HPDE6-E6E7 (cell line): ENCODE measurements at regions not wholly inside any gene's neighbourhood (a gene's known extent, or its start where the extent isn't known, plus 50 kb on each side); places are given as distances from the start of the nearest gene placed in this dataset.

Experiments
- DNase-seq: peaks from one replicate; pipeline ENCODE4 v3.0.0; 2011; ENCODE audit warnings: missing footprints; ENCODE audit errors: extremely low spot score

DNA sequence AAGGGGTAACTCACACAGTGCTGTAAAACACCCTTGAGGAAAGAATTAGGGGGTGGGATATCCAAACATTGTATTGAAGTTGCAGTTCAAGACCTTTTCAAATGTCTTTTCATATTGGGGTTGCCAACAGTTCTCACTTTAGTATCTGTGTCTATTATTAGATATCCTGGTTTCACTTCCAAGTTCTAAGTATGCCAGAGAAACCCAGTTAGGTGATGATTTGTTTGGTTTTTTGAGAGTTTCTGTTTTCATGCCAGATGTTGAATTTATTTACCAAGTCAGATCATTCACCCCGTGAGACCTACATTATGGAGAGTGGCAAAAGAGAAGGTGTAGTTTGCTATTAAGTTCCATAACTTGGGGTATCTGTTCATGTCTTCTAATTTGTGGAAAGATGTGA, 64.5 kb downstream of the C9orf152 start:
- DNase-seq = no peak

DNA sequence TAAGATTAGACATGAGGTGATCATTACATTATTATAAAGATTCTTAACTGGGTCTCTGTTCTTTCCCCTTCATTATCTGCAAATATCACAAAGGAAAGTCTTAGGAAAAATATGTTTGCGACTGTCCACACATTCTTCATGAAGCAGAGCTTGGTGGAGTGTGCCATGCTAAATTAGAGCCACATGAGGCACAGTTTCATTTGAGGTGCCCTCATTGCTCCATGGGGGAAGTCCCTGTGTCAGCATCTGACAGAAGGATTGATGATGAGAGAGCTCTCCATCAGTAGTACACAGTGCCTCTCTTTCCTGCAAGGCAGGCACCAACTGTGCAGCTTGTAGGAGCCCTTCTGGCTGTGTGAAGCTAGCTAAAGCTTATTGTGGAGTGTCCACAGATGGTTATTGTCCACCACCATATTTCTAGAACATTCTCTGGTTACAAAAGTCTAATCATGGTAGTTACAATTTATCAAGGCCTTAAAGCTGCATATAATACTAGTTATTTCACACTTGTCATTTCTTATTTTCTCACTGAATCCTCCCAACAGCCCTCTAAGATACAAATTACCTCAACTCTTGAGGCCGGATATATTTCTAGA, 63.9 kb downstream of the C9orf152 start:
- no peak for DNase-seq

- no peak for DNase-seq
Observed at GRCh38 chr9:110146373-110146772, 61.6 kb downstream of the C9orf152 start.

DNA sequence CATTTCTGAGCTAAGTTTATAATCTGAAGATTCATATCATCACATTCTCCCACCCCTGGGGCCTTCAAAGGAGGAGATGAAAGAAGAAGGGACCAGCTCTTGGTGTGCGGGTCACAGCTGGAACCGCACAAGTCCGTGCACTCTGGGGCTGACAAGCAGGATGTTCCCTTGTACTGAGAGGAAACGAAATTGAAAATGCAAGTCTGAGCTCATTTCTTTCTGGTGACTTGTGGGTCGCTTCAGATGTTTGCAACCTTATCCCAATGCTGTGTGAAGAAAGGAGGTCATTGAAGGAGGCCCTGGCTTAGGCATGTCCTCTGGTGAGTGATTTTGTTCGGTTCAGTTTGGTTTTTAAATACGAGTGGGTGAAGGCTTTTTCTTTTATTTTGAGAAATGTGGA, 59.6 kb downstream of the C9orf152 start:
- DNase-seq = no peak

GRCh38 chr9:110148891-110149290, 59.1 kb downstream of the C9orf152 start:
- DNase-seq = no peak
